ENCODE measurements at regions not wholly inside any gene's neighbourhood (a gene's known extent, or its start where the extent isn't known, plus 50 kb on each side); places are given as distances from the start of the nearest gene placed in this dataset.

GRCh38 chr6:91864911-91865310 lies 1278.0 kb upstream of the MAP3K7 start:
- H3K4me3 ChIP-seq (replicated peaks; ENCODE audit: insufficient read depth, low read length), result no peak overlapping the region
- TF ChIP-seq SPI1 (IDR thresholded peaks at IDR 0.05; ENCODE audit: borderline replicate concordance, low read depth) (no peak), REST (IDR thresholded peaks at IDR 0.05; ENCODE audit: insufficient replicate concordance, low read depth) (no peak), CTCF (IDR thresholded peaks at IDR 0.05; ENCODE audit: insufficient read depth, low read length) (no peak), POLR2AphosphoS5 (IDR thresholded peaks at IDR 0.05; ENCODE audit: low read depth) (no peak), GABPA (IDR thresholded peaks at IDR 0.05; ENCODE audit: low read depth) (no peak)

GRCh38 chr6:91860541-91861335 lies 1273.9 kb upstream of the MAP3K7 start:
- Histone ChIP-seq H3K27me3 (ENCODE audit: insufficient read depth, poor library complexity, severe bottlenecking) (no peaks in the 10 kb centered on the region), H3K4me3 (replicated peaks; ENCODE audit: insufficient read depth, low read length) (no peak overlapping the region), H3K27ac (replicated peaks) (no peak overlapping the region)
- DNase-seq (ENCODE audit: low read depth in 1 of 2, low spot score in 1 of 2), result no peak
- TF ChIP-seq SPI1 (IDR thresholded peaks at IDR 0.05; ENCODE audit: borderline replicate concordance, low read depth) (no peak), POLR2AphosphoS5 (IDR thresholded peaks at IDR 0.05; ENCODE audit: low read depth) (no peak), CTCF (IDR thresholded peaks at IDR 0.05; ENCODE audit: insufficient read depth, low read length) (no peak), GABPA (IDR thresholded peaks at IDR 0.05; ENCODE audit: low read depth) (no peak), REST (IDR thresholded peaks at IDR 0.05; ENCODE audit: insufficient replicate concordance, low read depth) (no peak)

More at GRCh38 chr6:91864911-91865310, 1278.0 kb upstream of the MAP3K7 start:
- no peak overlapping the region for H3K27ac ChIP-seq (replicated peaks)
- DNase-seq (ENCODE audit: low read depth in 1 of 2, low spot score in 1 of 2), result no peak
- H3K27me3 ChIP-seq (ENCODE audit: insufficient read depth, poor library complexity, severe bottlenecking), result no peaks in the 10 kb centered on the region

- DNase-seq (ENCODE audit: low read depth in 1 of 2, low spot score in 1 of 2), result no peak
- H3K27ac ChIP-seq (replicated peaks), result no peak overlapping the region
- no peaks in the 10 kb centered on the region for H3K27me3 ChIP-seq (ENCODE audit: insufficient read depth, poor library complexity, severe bottlenecking)
- H3K4me3 ChIP-seq (replicated peaks; ENCODE audit: insufficient read depth, low read length), result no peak overlapping the region
- TF ChIP-seq POLR2AphosphoS5 (IDR thresholded peaks at IDR 0.05; ENCODE audit: low read depth), result no peak
- no peak for TF ChIP-seq REST (IDR thresholded peaks at IDR 0.05; ENCODE audit: insufficient replicate concordance, low read depth)
- TF ChIP-seq GABPA (IDR thresholded peaks at IDR 0.05; ENCODE audit: low read depth), result no peak
- TF ChIP-seq SPI1 (IDR thresholded peaks at IDR 0.05; ENCODE audit: borderline replicate concordance, low read depth), result no peak
- TF ChIP-seq CTCF (IDR thresholded peaks at IDR 0.05; ENCODE audit: insufficient read depth, low read length), result no peak
These were observed 1265.4 kb upstream of the MAP3K7 start for GRCh38 chr6:91852252-91852651.
